Neural cell (in vitro differentiated cells): ENCODE measurements at regions not wholly inside any gene's neighbourhood (a gene's known extent, or its start where the extent isn't known, plus 50 kb on each side); places are given as distances from the start of the nearest gene placed in this dataset.

ENCODE experiments used
- H2AFZ ChIP-seq: fragments of 200-600, 300-800 bp; sonication (generic), shearing (Covaris generic); 2 replicates; pipeline ENCODE4 v1.6.0; 2014; ENCODE audit warnings: low read depth, mild to moderate bottlenecking, antibody characterized with exemption, low read length, moderate library complexity
- H3F3A ChIP-seq: fragments of 200-600 bp; shearing (Covaris generic); 2 replicates; pipeline ENCODE4 v1.6.1; 2016; ENCODE audit warnings: mild to moderate bottlenecking, moderate library complexity, mixed read lengths, antibody characterized with exemption, low read length; ENCODE audit not compliant: insufficient read depth, poor library complexity, severe bottlenecking
- H3K27ac ChIP-seq: fragments of 200-600, 300-800 bp; sonication (generic), shearing (Covaris generic); 2 replicates; pipeline ENCODE4 v1.5.1; 2014; ENCODE audit warnings: mild to moderate bottlenecking, low read length, moderate library complexity
- H3K27me3 ChIP-seq: fragments of 300-800, 200-600 bp; sonication (generic), shearing (Covaris generic); 2 replicates; pipeline ENCODE4 v1.6.0; 2014; ENCODE audit warnings: mild to moderate bottlenecking, low read depth, low read length, moderate library complexity; ENCODE audit not compliant: insufficient read depth
- H3K36me3 ChIP-seq: fragments of 300-800, 200-600 bp; sonication (generic), shearing (Covaris generic); 2 replicates; pipeline ENCODE4 v1.5.1; 2014; ENCODE audit warnings: mild to moderate bottlenecking, antibody characterized with exemption, low read length, moderate library complexity; ENCODE audit not compliant: insufficient read depth
- H3K4me2 ChIP-seq: fragments of 300-800, 200-600 bp; sonication (generic), shearing (Covaris generic); 2 replicates; pipeline ENCODE4 v1.6.0; 2014; ENCODE audit warnings: mild to moderate bottlenecking, low read length
- H3K4me3 ChIP-seq: fragments of 300-800, 200-600 bp; sonication (generic), shearing (Covaris generic); 2 replicates; pipeline ENCODE4 v1.5.1; 2014; ENCODE audit warnings: mild to moderate bottlenecking, low read length, moderate library complexity
- H3K79me2 ChIP-seq: fragments of 200-600 bp; shearing (Covaris generic); replicated peaks from 2 replicates; pipeline ENCODE4 v1.6.0; 2014; ENCODE audit warnings: mild to moderate bottlenecking, low read length, moderate library complexity; ENCODE audit not compliant: insufficient read depth
- H3K9ac ChIP-seq: fragments of 300-800, 200-600 bp; sonication (generic), shearing (Covaris generic); 2 replicates; pipeline ENCODE4 v1.6.1; 2016; ENCODE audit warnings: mild to moderate bottlenecking, low read length, mixed read lengths
- H3K9me2 ChIP-seq: fragments of 200-600 bp; shearing (Covaris generic); 2 replicates; pipeline ENCODE4 v1.6.1; 2016; ENCODE audit warnings: mild to moderate bottlenecking, low read length, mixed read lengths; ENCODE audit not compliant: insufficient read depth
- H3K9me3 ChIP-seq: fragments of 200-600, 300-800 bp; sonication (generic), shearing (Covaris generic); 2 replicates; pipeline ENCODE4 v1.6.1; 2016; ENCODE audit warnings: mild to moderate bottlenecking, mixed run types, low read length, moderate library complexity, mixed read lengths
- H4K20me1 ChIP-seq: fragments of 200-600 bp; shearing (Covaris generic); 2 replicates; pipeline ENCODE4 v1.6.1; 2016; ENCODE audit warnings: mild to moderate bottlenecking, mixed run types; ENCODE audit not compliant: insufficient read depth
- CTCF ChIP-seq: fragments of 450-650 bp; IDR thresholded peaks from 2 replicates; pipeline ENCODE4 v1.5.1; 2014; ENCODE audit warnings: antibody characterized with exemption, mild to moderate bottlenecking, moderate library complexity; ENCODE audit not compliant: poor library complexity, severe bottlenecking
- EP300 ChIP-seq: fragments of 450-650 bp; conservative IDR thresholded peaks from 2 replicates; pipeline ENCODE4 v1.6.1; 2014; ENCODE audit warnings: antibody characterized with exemption, mild to moderate bottlenecking, moderate library complexity; ENCODE audit not compliant: poor library complexity, severe bottlenecking
- EZH2 ChIP-seq: fragments of 200-600, 300-800 bp; shearing (Covaris generic), sonication (generic); IDR thresholded peaks from 2 replicates; pipeline ENCODE4 v1.6.1; 2014; ENCODE audit warnings: antibody characterized with exemption, low read length, borderline replicate concordance, mild to moderate bottlenecking; ENCODE audit not compliant: insufficient read depth, poor library complexity, severe bottlenecking
- MXI1 ChIP-seq: fragments of 450-650 bp; conservative IDR thresholded peaks from 2 replicates; pipeline ENCODE4 v1.6.1; 2014; ENCODE audit warnings: antibody characterized with exemption, mild to moderate bottlenecking; ENCODE audit not compliant: poor library complexity, severe bottlenecking
- POLR2AphosphoS5 ChIP-seq: IDR thresholded peaks from 2 replicates; pipeline ENCODE4 v1.6.1; 2012
- RAD21 ChIP-seq: fragments of 450-650 bp; conservative IDR thresholded peaks from 2 replicates; pipeline ENCODE4 v1.6.1; 2014; ENCODE audit warnings: antibody characterized with exemption, mild to moderate bottlenecking, moderate library complexity
- REST ChIP-seq: IDR thresholded peaks from 2 replicates; pipeline ENCODE4 v1.6.1; 2012; ENCODE audit warnings: borderline replicate concordance
- SMC3 ChIP-seq: fragments of 450-650 bp; conservative IDR thresholded peaks from 2 replicates; pipeline ENCODE4 v1.6.1; 2014; ENCODE audit warnings: antibody characterized with exemption, mild to moderate bottlenecking, moderate library complexity; ENCODE audit not compliant: poor library complexity
- TAF1 ChIP-seq: IDR thresholded peaks from 2 replicates; pipeline ENCODE4 v1.6.1; 2012; ENCODE audit warnings: low read depth

GRCh38 chr7:69129524-69129923, 468.8 kb upstream of the AUTS2 start:
- Histone ChIP-seq H2AFZ (no peak overlapping the region), H3K9ac (no peak overlapping the region), H3K79me2 (no peaks in the 10 kb centered on the region), H3K36me3 (no peaks in the 10 kb centered on the region), H3K9me2 (no peaks in the 10 kb centered on the region), H3K9me3 (no peaks in the 10 kb centered on the region), H3K4me2 (no peak overlapping the region), H3K27ac (no peak overlapping the region), H3F3A (no peaks in the 10 kb centered on the region), H3K27me3 (no peaks in the 10 kb centered on the region), H4K20me1 (no peaks in the 10 kb centered on the region), H3K4me3 (no peak overlapping the region)
- TF ChIP-seq MXI1 (no peak), EZH2 (no peak), REST (no peak), EP300 (no peak), POLR2AphosphoS5 (no peak), CTCF (no peak), TAF1 (no peak), RAD21 (no peak), SMC3 (no peak)

GRCh38 chr7:69129951-69130350, 468.3 kb upstream of the AUTS2 start:
- Histone ChIP-seq H3K79me2 (no peaks in the 10 kb centered on the region), H3K4me2 (no peak overlapping the region)
- no peak for TF ChIP-seq CTCF
- TF ChIP-seq REST, result no peak
- TF ChIP-seq EP300, result no peak
- no peak for TF ChIP-seq POLR2AphosphoS5
- TF ChIP-seq RAD21, result no peak
- TF ChIP-seq EZH2, result no peak
- TF ChIP-seq TAF1, result no peak
- TF ChIP-seq SMC3, result no peak
- no peak for TF ChIP-seq MXI1

More at GRCh38 chr7:69129951-69130350, 468.3 kb upstream of the AUTS2 start:
- H3K27ac ChIP-seq, result no peak overlapping the region
- H3K36me3 ChIP-seq, result no peaks in the 10 kb centered on the region
- H3K9ac ChIP-seq, result no peak overlapping the region
- H3K9me2 ChIP-seq, result no peaks in the 10 kb centered on the region
- H3K27me3 ChIP-seq, result no peaks in the 10 kb centered on the region
- H3K4me3 ChIP-seq, result no peak overlapping the region
- no peak overlapping the region for H2AFZ ChIP-seq
- H4K20me1 ChIP-seq, result no peaks in the 10 kb centered on the region
- H3K9me3 ChIP-seq, result no peaks in the 10 kb centered on the region
- no peaks in the 10 kb centered on the region for H3F3A ChIP-seq
